Right kidney (tissue), 1 donor: ENCODE measurements at regions not wholly inside any gene's neighbourhood (a gene's known extent, or its start where the extent isn't known, plus 50 kb on each side); places are given as distances from the start of the nearest gene placed in this dataset.
"Not testable (repeated sequence)": the region's sequence is repeated elsewhere in the genome, so short reads cannot be mapped to it uniquely, and the experiment has no call there.

ENCODE experiments used
- DNase-seq: peaks from one replicate; pipeline ENCODE4 v3.0.0-alpha.2; 2016

- DNase-seq = no peak
Observed at GRCh38 chr13:58376775-58377174, 745.2 kb downstream of the PCDH17 start.

GRCh38 chr13:58379221-58379620 lies 747.7 kb downstream of the PCDH17 start:
- no peak for DNase-seq

GRCh38 chr13:58385336-58385735 lies 753.8 kb downstream of the PCDH17 start:
- not testable (repeated sequence) for DNase-seq

DNA sequence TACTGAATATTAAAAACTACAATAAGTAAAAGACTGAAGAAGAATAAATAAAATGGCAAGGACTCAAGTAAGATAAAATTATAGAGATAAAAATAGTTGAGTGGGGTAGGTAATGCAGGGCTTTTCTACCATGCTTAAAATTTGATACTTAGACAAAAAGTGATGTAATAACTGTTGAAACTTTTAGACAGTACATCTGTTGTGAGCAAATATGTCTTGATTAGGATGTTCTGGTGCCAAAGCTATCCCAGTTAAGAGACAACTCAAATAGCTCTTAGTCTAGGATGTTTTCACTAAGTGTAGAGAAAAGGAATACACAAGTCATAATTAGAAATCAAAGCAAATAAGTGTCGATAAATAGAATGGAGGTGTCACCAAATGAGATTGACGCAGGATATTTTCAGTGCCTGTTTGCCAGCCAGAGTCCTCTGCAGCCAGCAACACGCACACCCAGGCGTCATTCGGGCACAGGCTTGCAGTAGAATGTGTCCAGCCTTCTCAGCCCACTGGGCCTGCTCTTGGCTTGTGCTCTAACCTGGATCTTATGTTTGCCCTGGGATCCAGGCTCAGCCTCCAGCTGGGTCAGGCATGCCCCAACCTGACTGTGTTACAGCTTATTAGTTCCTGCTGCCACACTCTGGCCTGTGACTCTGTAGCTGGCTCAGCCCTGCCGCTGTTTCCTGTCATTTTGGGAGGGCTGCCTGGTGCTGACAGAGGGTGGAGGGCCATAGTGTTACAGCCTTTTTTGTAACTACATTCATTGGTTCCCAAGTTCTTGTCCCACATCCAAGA lies 766.2 kb downstream of the PCDH17 start:
- DNase-seq = no peak

GRCh38 chr13:58399263-58399662 lies 767.7 kb downstream of the PCDH17 start:
- DNase-seq = no peak

- DNase-seq = no peak
Observed at GRCh38 chr13:58406545-58406944, 775.0 kb downstream of the PCDH17 start.

DNA sequence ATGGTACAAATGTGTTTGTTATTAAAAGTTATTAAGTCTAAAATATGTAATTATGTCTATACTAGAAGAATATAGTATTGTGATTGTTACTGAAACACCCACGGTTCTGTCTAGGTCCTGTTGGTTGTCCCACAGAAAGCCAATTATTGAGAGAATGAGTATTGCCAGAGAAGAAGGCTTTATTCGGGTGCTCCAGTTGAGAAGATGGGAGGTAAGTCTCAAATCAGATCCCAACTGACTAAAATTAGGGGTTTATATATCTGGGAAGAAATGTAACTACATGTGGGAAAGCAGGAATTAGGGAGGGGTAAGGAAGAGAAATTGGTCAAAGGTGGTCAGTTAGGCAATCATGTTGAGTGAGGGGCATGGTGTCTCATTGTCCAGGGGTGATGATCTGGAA lies 798.4 kb downstream of the PCDH17 start:
- DNase-seq = no peak

GRCh38 chr13:58434943-58435342 lies 803.4 kb downstream of the PCDH17 start:
- DNase-seq = no peak

DNA sequence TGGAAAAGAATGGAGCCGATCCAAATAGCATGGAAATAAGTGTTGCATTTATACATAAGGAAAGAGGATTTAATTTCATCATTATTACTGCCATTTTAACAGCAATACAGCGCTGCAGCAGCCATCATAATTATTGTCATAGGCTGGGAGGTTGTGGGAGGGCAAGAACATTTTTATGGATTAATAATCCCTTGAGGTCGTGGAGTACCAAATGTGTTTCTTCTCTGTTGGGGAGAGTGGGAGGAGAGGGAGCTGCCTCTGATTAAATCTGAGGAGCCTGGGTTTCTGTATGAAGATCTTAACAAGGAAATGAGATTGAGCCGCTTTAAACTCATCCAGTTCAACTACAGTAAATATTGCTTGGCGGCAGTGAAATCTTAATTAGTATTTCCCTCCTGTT lies 805.9 kb downstream of the PCDH17 start:
- DNase-seq = no peak

DNA sequence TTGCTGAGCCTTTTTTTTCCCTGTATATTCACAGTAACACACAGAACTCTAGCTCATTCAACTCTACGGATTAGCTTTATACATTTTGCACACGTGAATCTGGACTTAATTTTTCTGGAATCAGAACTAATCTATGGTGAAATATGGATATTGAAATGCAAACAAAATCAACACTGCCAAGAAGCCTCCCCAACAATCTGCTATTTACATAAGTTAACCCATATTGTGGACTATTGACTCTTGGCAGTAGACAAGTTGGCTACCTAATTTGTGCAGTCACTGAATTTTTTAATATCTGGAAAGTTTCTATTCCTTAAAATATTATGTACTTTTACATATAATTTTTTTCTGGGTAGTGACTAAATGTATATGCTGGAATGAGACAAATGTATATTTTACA lies 815.4 kb downstream of the PCDH17 start:
- no peak for DNase-seq

DNA sequence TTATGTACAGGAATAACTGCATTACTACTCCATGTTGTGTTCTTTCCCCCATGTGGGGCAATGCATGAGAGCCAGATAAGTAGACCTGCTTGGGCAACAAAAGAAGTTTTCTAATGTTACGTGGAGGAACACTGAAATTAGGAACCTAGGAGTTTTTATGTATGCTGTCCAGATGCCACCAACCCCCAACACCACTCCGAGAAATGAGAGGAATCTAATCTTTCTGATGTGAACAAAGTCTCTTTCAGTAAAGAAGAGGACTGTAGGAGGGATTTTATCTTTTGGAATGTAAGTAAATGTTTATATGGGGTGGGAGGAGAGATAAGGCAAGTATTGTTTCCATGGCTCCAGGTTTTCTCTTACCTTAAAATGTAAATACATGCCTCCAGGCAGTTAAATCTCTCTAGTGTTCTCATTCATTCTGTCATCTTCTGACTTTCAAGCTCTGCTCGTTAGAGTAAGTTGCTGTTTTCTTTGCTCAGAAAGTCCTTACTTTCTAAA lies 820.6 kb downstream of the PCDH17 start:
- DNase-seq = no peak

GRCh38 chr13:58455094-58455493 lies 823.5 kb downstream of the PCDH17 start:
- DNase-seq = no peak

- no peak for DNase-seq
Observed at GRCh38 chr13:58461217-58461616, 829.7 kb downstream of the PCDH17 start.

DNA sequence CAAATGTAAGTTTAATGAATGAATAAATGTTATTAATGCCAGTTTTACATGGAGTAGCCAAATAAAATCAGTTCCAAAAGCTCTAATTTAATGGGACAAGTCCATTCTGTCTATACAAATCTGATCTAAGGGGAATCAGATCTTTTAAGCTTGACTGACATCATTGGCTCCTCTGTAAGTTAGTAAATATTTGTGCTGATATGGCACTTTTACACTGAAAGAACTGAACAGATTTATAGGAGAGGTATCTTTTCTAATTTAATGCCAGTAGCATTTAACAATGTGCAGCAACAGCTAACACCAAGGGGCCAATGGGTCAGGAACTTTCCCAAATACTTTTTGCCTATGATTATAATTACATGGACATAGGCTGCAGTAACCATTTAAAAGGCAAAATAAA lies 832.3 kb downstream of the PCDH17 start:
- DNase-seq = no peak

DNA sequence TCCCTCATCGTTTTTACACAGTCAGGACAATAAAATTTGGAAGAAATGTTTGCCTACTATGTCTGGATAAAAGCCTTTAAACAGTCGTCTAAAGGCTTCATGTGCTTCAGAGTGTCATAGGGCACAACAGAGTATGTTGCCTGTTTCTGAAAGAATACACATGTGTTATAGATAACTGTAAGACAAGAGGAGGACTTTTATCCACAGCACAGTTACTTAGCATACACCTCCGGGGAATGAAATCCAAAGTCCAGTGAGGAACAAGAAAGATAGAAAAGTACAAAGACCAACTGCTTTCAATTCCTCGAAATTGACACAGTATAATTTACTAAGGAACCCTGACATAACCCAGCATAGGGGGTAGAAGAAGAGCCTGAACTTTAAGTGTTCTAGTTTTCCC lies 835.6 kb downstream of the PCDH17 start:
- no peak for DNase-seq

GRCh38 chr13:58472483-58472882 lies 840.9 kb downstream of the PCDH17 start:
- DNase-seq = no peak

- DNase-seq = no peak
Observed at GRCh38 chr13:58474581-58474980, 843.0 kb downstream of the PCDH17 start.

DNA sequence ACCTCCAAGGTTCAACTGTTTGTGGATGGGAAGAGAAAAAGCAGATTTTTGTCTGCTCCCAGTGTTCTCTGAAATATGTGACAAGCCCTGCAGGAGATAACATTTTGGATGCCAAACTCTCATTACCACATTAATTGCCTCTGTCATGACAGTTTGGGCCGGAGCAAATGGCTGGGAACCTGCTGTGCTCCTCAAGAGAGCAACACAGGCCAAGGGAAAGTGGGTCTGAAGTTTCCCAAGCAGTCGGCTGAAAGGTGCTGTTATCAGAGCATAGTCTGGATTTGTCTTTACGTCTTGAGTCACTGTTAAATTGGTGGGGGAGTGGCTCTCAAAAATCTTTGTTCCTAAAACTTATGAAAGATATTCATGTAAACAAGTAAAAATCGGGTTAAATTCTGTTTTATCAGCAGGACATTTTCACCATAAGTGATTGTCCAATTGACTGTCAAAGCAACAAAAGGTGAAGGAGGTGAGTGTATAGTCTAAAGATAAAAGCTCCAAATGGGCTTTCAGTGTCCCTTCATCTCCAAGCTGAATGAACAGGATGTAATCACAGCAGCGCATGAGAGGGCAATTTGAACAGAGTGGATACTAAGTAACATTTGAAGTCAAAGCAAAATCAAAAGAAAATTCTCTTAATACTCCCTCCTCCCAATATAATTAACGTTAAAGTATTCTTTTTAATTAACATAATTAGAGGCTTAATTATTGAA lies 844.8 kb downstream of the PCDH17 start:
- no peak for DNase-seq

- DNase-seq = no peak
Observed at GRCh38 chr13:58478858-58479257, 847.3 kb downstream of the PCDH17 start.

DNA sequence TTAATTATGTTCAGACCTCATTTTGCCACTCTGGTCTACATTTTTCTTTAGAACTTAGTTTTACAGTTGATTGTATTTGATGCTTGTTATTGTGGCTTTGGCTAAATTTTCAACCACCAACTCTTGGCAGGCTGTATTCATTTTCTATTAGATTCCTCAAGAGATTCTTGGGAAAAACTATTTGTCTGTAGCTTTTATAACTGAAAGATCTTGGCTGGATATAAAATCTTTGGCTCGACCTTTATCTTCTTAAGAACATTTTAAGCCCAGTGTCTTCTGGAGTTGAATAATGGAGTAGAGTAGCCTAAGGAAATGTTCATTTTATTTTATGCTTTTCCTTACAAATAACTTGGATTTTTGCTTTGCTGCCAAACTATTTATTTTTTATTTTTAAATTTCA lies 848.5 kb downstream of the PCDH17 start:
- DNase-seq = no peak

DNA sequence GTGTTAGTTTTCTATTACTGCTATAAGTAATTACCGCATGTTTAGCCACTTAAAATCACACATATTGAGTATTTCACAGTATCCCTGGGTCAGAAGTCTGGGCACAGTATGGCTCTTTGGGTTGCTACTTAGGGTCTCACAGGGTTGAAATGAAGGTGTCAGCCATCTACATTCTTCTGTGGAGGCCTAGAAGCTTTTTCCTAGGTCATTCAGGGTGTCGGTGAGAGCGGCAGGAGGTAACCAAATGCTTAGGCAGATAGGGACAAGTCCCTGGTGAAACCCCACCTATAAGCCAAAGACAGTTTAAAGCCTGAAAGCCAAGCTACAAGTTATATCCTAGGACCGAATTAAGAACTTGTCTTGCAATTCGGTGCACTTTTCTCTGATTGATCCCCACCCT lies 856.7 kb downstream of the PCDH17 start:
- DNase-seq = no peak

- DNase-seq = no peak
Observed at GRCh38 chr13:58495668-58496067, 864.1 kb downstream of the PCDH17 start.

DNA sequence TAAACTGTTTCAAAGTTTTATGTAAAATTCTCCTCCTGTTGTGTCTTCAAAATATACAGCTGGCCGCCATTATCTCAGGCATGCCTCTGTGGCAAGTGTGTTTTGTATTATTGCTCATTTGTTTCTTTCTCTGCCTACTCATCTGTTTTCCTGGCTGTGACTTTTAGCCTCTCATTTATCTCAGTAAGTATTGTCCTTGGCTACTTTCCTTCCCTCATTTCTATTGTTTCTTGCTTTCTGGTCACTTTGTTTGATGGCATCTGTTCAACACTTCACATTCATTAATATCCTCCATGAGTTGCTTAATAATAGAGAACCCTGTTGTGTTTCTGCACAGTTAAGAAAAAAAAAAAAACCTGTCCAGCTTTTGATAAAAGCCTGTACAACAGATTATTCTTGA lies 869.4 kb downstream of the PCDH17 start:
- DNase-seq = no peak

DNA sequence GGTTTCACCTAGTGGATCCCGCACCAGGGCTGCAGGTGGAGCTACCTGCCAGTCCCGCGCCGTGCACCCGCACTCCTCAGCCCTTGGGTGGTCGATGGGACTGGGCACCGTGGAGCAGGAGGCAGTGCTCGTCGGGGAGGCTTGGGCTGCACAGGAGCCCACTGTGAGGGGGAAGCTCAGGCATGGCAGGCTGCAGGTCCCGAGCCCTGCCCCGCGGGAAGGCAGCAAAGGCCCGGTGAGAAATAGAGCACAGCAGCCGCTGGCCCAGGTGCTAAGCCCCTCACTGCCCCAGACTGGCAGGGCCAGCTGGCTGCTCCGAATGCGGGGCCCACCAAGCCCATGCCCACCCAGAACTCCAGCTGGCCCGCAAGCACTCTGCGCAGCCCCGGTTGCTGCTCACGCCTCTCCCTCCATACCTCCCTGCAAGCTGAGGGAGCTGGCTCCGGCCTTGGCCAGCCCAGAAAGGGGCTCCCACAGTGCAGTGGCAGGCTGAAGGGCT lies 872.7 kb downstream of the PCDH17 start:
- DNase-seq = not testable (repeated sequence)
